ENCODE measurements at regions not wholly inside any gene's neighbourhood (a gene's known extent, or its start where the extent isn't known, plus 50 kb on each side); places are given as distances from the start of the nearest gene placed in this dataset.

DNA sequence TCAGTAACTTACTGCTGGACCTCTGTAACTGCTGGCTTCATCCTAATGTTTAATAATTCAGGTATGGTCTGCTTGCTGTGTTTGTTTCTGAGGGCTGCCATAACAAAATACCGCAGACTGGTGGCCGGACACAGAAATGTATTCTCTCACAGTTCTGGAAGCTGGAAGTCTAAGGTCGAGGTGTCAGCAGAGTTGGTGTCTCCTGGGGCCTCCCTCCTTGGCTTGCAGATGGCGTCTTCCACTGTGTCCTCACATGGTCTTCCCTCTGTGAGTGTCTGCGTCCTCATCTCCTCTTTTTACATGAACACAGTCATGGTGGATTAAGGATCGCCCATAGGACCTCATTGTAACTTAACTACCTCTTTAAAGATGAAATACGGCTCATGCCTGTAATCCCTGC lies 389.7 kb upstream of the JARID2 start:
- no peak overlapping the region for H3K4me3 Mint-ChIP-seq (ENCODE audit: low read depth, unreplicated experiment)
- H3K9me3 Mint-ChIP-seq (ENCODE audit: low read depth, unreplicated experiment), result no peaks in the 10 kb centered on the region
- H3K4me1 Mint-ChIP-seq (ENCODE audit: low read depth, unreplicated experiment), result no peaks in the 10 kb centered on the region
- intact Hi-C loops (cut with micrococcal nuclease; ENCODE audit: unreplicated experiment), result no loop called here
- no TSS peak for BruUV-seq (replicated peaks)
- no peak for DNase-seq
- CTCF ChIA-PET, result no interaction called here
- no peaks in the 10 kb centered on the region for H3K27me3 Mint-ChIP-seq (ENCODE audit: unreplicated experiment)
- H3K36me3 Mint-ChIP-seq (ENCODE audit: insufficient read depth, unreplicated experiment), result no peaks in the 10 kb centered on the region
- TF ChIP-seq, protein P1, sequence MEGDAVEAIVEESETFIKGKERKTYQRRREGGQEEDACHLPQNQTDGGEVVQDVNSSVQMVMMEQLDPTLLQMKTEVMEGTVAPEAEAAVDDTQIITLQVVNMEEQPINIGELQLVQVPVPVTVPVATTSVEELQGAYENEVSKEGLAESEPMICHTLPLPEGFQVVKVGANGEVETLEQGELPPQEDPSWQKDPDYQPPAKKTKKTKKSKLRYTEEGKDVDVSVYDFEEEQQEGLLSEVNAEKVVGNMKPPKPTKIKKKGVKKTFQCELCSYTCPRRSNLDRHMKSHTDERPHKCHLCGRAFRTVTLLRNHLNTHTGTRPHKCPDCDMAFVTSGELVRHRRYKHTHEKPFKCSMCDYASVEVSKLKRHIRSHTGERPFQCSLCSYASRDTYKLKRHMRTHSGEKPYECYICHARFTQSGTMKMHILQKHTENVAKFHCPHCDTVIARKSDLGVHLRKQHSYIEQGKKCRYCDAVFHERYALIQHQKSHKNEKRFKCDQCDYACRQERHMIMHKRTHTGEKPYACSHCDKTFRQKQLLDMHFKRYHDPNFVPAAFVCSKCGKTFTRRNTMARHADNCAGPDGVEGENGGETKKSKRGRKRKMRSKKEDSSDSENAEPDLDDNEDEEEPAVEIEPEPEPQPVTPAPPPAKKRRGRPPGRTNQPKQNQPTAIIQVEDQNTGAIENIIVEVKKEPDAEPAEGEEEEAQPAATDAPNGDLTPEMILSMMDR (IDR thresholded peaks at IDR 0.05; ENCODE audit: unreplicated experiment), result no peak
- H3K27ac Mint-ChIP-seq (ENCODE audit: unreplicated experiment), result no peak overlapping the region

DNA sequence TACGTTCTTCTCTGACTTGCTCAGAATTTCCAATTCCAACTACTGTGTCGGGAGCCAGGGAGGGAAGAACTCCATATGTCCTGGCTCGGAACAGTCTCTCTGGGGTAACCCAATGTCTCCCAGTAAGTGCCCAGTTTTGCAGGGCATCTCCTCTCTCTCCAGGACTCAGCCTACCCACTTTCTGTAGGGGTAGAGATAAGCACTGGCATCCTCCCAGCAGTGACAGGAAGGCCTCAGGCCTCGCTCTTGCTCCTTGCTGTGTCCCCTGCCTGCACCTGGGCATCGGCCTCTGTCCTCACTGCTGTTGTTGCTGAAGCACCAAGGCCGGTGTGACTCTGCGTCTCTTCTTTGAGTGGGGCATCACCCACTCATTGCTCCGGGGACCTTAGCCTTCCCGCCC lies 388.9 kb upstream of the JARID2 start:
- DNase-seq, result no peak
- no peaks in the 10 kb centered on the region for H3K9me3 Mint-ChIP-seq (ENCODE audit: low read depth, unreplicated experiment)
- BruUV-seq (replicated peaks), result no TSS peak
- no peak overlapping the region for H3K4me3 Mint-ChIP-seq (ENCODE audit: low read depth, unreplicated experiment)
- no peak overlapping the region for H3K27ac Mint-ChIP-seq (ENCODE audit: unreplicated experiment)
- TF ChIP-seq, protein P1 (IDR thresholded peaks at IDR 0.05; ENCODE audit: unreplicated experiment), result no peak
- CTCF ChIA-PET, result no interaction called here
- intact Hi-C loops (cut with micrococcal nuclease; ENCODE audit: unreplicated experiment), result no loop called here
- no peaks in the 10 kb centered on the region for H3K27me3 Mint-ChIP-seq (ENCODE audit: unreplicated experiment)
- H3K4me1 Mint-ChIP-seq (ENCODE audit: low read depth, unreplicated experiment), result no peaks in the 10 kb centered on the region
- H3K36me3 Mint-ChIP-seq (ENCODE audit: insufficient read depth, unreplicated experiment), result no peaks in the 10 kb centered on the region

DNA sequence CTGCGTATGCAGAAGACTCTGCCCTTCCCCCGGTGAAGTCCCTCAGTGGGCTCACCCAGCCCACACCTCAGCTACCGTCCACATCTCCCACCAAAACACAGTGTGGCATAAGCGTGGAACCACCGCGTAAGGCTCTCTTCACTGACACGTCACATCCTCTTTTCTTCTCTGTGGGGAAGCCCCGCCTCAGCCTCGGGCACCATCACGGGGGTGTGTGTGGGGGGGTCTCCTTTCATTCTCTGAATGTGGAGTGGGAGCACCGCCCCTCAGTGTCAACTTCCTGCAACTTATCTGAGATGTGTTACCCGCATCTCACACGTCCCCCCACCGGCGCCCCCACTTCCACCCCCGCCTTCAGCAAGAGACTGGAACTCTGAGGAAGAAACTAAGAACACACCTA lies 388.4 kb upstream of the JARID2 start:
- CTCF ChIA-PET, result no interaction called here
- H3K36me3 Mint-ChIP-seq (ENCODE audit: insufficient read depth, unreplicated experiment), result no peaks in the 10 kb centered on the region
- intact Hi-C loops (cut with micrococcal nuclease; ENCODE audit: unreplicated experiment), result no loop called here
- no peaks in the 10 kb centered on the region for H3K27me3 Mint-ChIP-seq (ENCODE audit: unreplicated experiment)
- BruUV-seq (replicated peaks), result no TSS peak
- no peak overlapping the region for H3K27ac Mint-ChIP-seq (ENCODE audit: unreplicated experiment)
- TF ChIP-seq, protein P1 (IDR thresholded peaks at IDR 0.05; ENCODE audit: unreplicated experiment), result no peak
- H3K9me3 Mint-ChIP-seq (ENCODE audit: low read depth, unreplicated experiment), result no peaks in the 10 kb centered on the region
- DNase-seq, result no peak
- no peaks in the 10 kb centered on the region for H3K4me1 Mint-ChIP-seq (ENCODE audit: low read depth, unreplicated experiment)
- H3K4me3 Mint-ChIP-seq (ENCODE audit: low read depth, unreplicated experiment), result no peak overlapping the region

DNA sequence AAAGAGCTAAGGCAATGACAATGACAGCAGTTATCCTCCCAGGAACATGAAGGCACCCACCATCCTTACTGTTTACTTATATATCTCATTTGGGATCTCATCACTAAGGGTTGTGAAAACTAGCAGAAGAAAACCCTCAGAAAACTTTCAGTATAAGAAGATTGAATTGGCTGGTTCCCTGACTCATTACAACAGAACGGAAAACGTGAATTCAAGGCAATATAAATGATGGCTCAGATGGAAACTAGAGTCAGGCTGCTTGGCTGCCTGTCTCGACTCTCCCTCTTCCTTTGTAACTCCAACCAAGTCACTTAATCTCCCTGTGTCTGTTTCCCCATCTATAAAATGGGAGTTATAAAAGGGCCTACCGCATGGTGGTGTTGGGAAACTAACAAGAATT lies 387.1 kb upstream of the JARID2 start:
- no peaks in the 10 kb centered on the region for H3K36me3 Mint-ChIP-seq (ENCODE audit: insufficient read depth, unreplicated experiment)
- DNase-seq, result no peak
- H3K27me3 Mint-ChIP-seq (ENCODE audit: unreplicated experiment), result peaks cover 12% of the 10 kb centered on the region
- no peaks in the 10 kb centered on the region for H3K9me3 Mint-ChIP-seq (ENCODE audit: low read depth, unreplicated experiment)
- intact Hi-C loops (cut with micrococcal nuclease; ENCODE audit: unreplicated experiment), result no loop called here
- H3K4me3 Mint-ChIP-seq (ENCODE audit: low read depth, unreplicated experiment), result no peak overlapping the region
- no TSS peak for BruUV-seq (replicated peaks)
- TF ChIP-seq, protein P1 (IDR thresholded peaks at IDR 0.05; ENCODE audit: unreplicated experiment), result no peak
- H3K27ac Mint-ChIP-seq (ENCODE audit: unreplicated experiment), result no peak overlapping the region
- no peaks in the 10 kb centered on the region for H3K4me1 Mint-ChIP-seq (ENCODE audit: low read depth, unreplicated experiment)
- CTCF ChIA-PET, result no interaction called here

DNA sequence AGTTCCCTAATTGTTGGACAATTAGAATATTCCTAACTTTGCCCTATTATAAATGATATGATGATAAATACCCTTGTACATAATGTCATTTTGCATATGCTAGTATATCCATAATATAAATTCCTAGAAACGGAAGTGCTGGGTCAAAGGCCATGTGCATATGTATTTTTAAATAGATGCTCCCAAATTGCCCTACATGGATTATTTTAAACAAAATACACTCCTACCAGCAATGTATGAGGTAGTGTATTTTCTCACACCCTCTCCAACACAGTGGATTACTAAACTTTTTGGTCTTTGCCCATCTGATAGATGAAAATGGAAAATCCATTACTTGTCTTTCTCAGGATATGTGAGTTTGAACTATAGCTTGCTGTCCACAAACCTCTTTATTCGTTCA lies 385.1 kb upstream of the JARID2 start:
- DNase-seq, result no peak
- Mint-ChIP-seq H3K4me3 (ENCODE audit: low read depth, unreplicated experiment) (no peak overlapping the region), H3K9me3 (ENCODE audit: low read depth, unreplicated experiment) (no peaks in the 10 kb centered on the region), H3K4me1 (ENCODE audit: low read depth, unreplicated experiment) (no peaks in the 10 kb centered on the region), H3K36me3 (ENCODE audit: insufficient read depth, unreplicated experiment) (no peaks in the 10 kb centered on the region), H3K27me3 (ENCODE audit: unreplicated experiment) (peaks cover 20% of the 10 kb centered on the region), H3K27ac (ENCODE audit: unreplicated experiment) (no peak overlapping the region)
- BruUV-seq (replicated peaks), result no TSS peak
- TF ChIP-seq, protein P1 (IDR thresholded peaks at IDR 0.05; ENCODE audit: unreplicated experiment), result no peak
- intact Hi-C loops (cut with micrococcal nuclease; ENCODE audit: unreplicated experiment), result no loop called here
- CTCF ChIA-PET, result no interaction called here
